HG03469 (cell line): ENCODE measurements at regions not wholly inside any gene's neighbourhood (a gene's known extent, or its start where the extent isn't known, plus 50 kb on each side); places are given as distances from the start of the nearest gene placed in this dataset.

Source experiments
- ATAC-seq: cut with Tn5 transposase; IDR thresholded peaks from one replicate; pipeline ENCODE4 v1.9.1; 2021; ENCODE audit warnings: mild to moderate bottlenecking, moderate library complexity, moderate number of reproducible peaks; ENCODE audit not compliant: unreplicated experiment

GRCh38 chr7:12066521-12066920, 144.6 kb upstream of the TMEM106B start:
- no peak for ATAC-seq

- peak; percentile 46 for ATAC-seq
Measured at GRCh38 chr7:12067156-12067831, 143.8 kb upstream of the TMEM106B start.

- ATAC-seq, result no peak
Measured at GRCh38 chr7:12069757-12070156, 141.3 kb upstream of the TMEM106B start.

GRCh38 chr7:12074889-12075288, 136.2 kb upstream of the TMEM106B start:
- ATAC-seq, result no peak

GRCh38 chr7:12080006-12080405, 131.1 kb upstream of the TMEM106B start:
- ATAC-seq, result no peak

- no peak for ATAC-seq
Measured at GRCh38 chr7:12085516-12085915, 125.6 kb upstream of the TMEM106B start.

GRCh38 chr7:12089951-12090756, 120.9 kb upstream of the TMEM106B start:
- no peak for ATAC-seq

- no peak for ATAC-seq
Measured at GRCh38 chr7:12090757-12091221, 120.3 kb upstream of the TMEM106B start.

- ATAC-seq, result no peak
Measured at GRCh38 chr7:12091231-12091630, 119.9 kb upstream of the TMEM106B start.

- ATAC-seq, result no peak
Measured at GRCh38 chr7:12092499-12093130, 118.5 kb upstream of the TMEM106B start.

GRCh38 chr7:12093365-12093764, 117.7 kb upstream of the TMEM106B start:
- no peak for ATAC-seq

GRCh38 chr7:12094365-12094921, 116.7 kb upstream of the TMEM106B start:
- no peak for ATAC-seq

- no peak for ATAC-seq
Measured at GRCh38 chr7:12102126-12102525, 109.0 kb upstream of the TMEM106B start.

- ATAC-seq, result no peak
Measured at GRCh38 chr7:12102527-12102926, 108.6 kb upstream of the TMEM106B start.

GRCh38 chr7:12103948-12104347, 107.1 kb upstream of the TMEM106B start:
- ATAC-seq, result no peak

- ATAC-seq, result no peak
Measured at GRCh38 chr7:12107381-12107780, 103.7 kb upstream of the TMEM106B start.

- ATAC-seq, result no peak
Measured at GRCh38 chr7:12107841-12108254, 103.2 kb upstream of the TMEM106B start.

- ATAC-seq, result no peak
Measured at GRCh38 chr7:12110425-12110824, 100.7 kb upstream of the TMEM106B start.

- no peak for ATAC-seq
Measured at GRCh38 chr7:12111422-12112405, 99.4 kb upstream of the TMEM106B start.

- ATAC-seq, result no peak
Measured at GRCh38 chr7:12117170-12117569, 93.9 kb upstream of the TMEM106B start.
